SK-MEL-5 (cell line): ENCODE measurements at regions not wholly inside any gene's neighbourhood (a gene's known extent, or its start where the extent isn't known, plus 50 kb on each side); places are given as distances from the start of the nearest gene placed in this dataset.
"Not testable (repeated sequence)": the region's sequence is repeated elsewhere in the genome, so short reads cannot be mapped to it uniquely, and the experiment has no call there.

Experiments
- DNase-seq: peaks from one replicate; pipeline ENCODE4 v3.0.0-alpha.2; 2016; ENCODE audit warnings: low read depth, low spot score
- in situ Hi-C: cut with HindIII; loops from 2 replicates; pipeline ENCODE4 v1.10.0; 2016; ENCODE audit warnings: low sequenced_read_pairs, high pct_unique_total_duplicates, low pct_unique_long_range_greater_than_20kb

DNA sequence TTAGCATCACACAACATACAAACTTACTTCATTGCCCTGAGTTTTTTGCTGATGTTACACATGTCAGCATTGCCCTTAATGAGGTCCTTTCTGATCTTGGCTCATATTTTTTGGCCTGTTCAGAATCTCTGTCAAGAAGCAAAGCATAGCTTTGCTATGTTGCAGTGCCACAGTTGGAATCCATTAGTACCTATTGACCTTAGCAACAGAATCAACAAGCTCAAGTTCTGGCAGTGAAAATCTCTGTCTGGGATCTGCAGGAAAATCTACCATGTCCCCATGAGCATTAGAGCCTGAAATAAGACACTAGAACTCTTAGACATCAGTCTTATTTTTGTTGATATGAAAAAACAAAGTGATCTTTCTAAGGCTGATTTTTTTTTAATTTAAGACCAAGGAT, 105.6 kb upstream of the FHL2 start:
- in situ Hi-C loops, result no loop called here
- DNase-seq, result no peak

DNA sequence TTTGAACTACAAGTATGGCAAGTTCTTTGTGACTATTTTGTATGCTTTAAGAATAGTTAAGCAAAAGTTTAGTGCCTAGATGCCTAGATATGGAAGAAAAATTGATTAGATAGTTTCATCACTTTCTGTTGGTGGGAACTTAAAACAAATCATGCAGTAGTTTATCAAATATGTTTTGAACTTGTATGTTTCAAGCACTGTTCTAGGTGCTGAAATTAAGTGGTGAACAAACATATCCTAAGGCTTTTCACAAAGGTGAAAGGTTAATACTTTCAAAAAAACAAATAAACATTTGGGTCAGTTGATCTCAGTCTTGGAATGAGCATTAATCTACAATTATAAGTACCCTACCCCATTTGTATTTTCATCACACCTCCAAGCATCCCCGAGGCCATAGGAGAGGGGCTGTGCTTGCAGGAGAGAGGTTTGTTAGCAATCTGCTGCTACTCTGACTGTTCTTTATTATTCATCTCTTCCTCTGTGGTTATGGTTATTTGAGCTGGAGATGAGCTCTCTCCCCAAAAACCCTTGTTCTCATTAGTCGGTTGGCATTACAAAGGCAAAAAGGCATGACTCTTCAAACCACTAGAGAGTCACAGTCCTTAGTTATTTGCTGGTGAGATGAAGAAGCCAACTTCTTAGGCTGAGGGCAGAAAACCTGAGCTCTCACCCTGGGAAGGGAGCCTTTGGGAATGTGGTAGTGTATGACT, 103.9 kb upstream of the FHL2 start:
- no peak for DNase-seq
- in situ Hi-C loops, result no loop called here

GRCh38 chr2:105498281-105498846, 99.5 kb upstream of the FHL2 start:
- in situ Hi-C loops, result no loop called here
- DNase-seq, result no peak

GRCh38 chr2:105497094-105497493, 98.2 kb upstream of the FHL2 start:
- DNase-seq, result no peak
- in situ Hi-C loops, result no loop called here

GRCh38 chr2:105496271-105496670, 97.4 kb upstream of the FHL2 start:
- in situ Hi-C loops, result no loop called here
- no peak for DNase-seq

DNA sequence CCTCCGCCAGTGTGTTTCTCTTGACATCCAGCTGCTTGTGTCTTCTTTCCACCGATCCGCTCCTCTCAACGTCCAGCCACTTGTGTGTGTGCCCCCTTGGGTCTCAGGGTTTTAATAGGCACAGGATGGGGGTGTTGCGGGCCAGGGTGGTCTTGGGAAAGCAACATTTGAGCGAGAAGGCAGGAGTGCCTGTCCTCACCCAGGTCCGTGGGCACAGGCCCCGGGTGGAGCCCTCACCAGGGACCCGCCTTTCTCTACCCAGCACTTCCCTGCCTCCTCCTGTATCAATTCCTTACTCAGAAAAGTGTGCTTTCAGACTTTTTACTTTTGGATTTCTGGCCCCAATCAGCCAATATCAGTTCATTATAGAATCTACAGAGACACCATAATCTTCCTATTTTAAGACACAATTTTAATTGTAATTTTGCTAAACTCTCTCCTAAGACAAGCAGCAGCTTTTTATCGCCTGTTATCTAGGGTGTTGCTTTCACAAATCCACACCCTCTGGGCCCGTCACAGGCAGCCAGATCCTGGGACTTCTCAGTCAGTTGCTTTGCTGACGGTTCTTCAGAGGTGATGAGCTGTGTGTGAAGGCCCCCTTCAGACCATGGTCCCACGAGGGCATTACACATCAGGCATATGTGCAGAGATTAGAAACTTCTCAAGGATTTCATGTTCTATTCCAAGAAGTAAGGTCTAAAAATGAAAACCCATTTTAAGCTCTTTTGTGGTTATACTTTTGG, 96.0 kb upstream of the FHL2 start:
- in situ Hi-C loops, result no loop called here
- DNase-seq, result no peak

DNA sequence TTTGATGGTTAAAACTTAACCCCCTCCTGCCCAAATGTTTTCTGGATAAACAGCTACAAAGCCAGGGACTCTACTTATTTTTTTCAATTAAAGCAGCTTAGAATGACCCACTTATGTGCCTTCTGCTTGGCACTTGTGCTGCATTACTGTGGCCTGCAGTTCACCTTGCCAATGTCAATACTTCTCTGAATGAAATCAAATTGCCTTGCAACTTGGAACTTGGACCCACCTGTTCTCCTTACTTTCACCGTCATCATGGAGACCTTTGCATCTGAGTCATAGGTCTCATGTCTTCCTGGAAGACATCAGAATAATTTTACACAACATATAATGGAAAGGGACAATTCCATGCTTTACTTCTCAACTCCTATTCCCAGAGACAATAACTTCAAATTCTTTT, 92.1 kb upstream of the FHL2 start:
- DNase-seq, result no peak
- in situ Hi-C loops, result no loop called here

- in situ Hi-C loops, result no loop called here
- no peak for DNase-seq
These were observed 91.4 kb upstream of the FHL2 start for GRCh38 chr2:105490204-105490603.

DNA sequence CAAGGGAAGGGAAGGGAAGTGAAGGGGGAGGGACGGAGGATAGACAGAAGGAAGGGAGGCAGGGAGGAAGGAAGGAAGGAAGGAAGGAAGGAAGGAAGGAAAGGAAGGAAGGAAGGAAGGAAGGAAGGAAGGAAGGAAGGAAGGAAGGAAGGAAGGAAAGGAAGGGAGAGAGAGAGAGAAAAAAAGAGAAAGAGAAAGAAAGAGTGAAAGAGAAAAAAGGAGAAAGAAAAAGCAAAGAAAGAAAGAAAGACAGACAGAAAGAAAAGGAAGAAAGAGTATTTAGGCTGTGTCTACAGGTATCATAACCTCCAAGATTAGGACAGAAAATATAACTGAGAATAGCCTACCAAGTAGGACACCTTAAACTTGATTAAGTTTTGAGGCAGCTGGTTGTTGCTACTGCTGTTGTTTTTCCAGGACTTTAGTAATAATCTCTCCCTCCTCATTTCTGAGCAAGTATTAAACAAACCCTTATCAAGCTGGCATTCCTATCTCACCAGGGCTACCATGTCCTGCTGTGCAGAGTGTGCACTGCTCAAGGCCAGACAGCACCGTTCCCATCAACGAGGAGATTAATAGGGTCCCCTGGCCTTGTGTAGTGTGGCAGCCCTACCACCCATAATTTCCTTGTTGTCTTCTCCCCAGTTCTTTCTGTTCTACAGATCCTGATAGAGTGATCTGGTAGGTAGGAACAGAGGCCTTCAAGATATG, 90.5 kb upstream of the FHL2 start:
- in situ Hi-C loops, result no loop called here
- DNase-seq, result no peak

DNA sequence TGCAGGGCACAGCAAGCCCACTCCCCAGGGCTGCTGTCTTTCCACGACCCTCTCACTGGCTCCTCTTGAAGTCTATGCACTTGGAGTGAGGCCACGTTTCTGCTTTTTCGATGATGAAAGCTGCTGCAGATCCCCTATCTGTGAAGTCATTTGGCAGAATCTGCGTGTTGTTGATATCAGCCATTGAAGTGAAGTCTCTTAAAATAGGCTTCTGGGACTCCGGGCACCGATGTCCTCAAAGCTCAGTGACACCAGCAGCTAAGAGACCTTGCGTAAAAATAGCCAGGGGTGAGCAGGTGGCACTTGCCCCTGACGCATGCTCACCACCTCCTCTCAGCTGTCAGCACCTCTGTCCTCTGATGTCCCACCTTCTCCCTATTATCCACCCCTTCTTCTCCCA, 89.4 kb upstream of the FHL2 start:
- DNase-seq, result no peak
- in situ Hi-C loops, result no loop called here

- DNase-seq, result no peak
- in situ Hi-C loops, result no loop called here
These were observed 88.6 kb upstream of the FHL2 start for GRCh38 chr2:105487142-105488069.

DNA sequence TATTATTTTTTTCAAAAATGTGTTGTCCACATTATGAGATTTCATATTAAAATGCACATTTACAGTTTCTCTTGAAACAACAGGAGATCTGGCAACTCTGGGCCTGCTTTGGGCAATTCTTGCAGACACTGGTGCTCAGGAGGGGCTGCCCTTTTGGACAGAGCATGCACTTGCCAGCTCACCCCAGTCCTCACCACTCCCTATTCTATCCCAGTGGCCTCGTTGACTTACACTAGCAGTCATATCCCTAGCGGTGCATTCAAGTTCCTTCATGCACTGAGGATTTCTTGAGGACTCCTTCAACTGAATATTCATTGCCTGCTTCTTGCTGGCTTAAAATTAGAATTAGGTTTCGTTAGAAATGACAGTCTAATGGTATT, 87.9 kb upstream of the FHL2 start:
- in situ Hi-C loops, result no loop called here
- DNase-seq, result no peak

DNA sequence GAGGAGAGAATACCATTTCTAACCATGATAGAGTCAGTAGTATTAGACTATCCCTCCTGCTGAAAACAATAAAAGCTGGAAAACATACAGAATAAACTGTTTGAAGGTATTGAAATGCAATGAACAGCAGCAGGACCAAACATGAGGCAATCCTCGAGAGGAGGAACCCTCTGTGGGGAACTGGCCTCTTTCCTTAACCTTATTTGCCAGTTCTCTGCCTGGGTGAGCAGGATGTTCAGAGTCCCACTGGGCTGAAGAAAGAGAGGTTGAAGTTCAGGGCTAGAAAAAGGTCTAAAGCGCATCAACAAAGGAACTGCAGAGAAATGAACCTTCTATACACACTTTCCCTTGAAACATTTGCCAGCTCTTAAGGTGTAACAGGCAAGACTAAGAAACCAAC, 79.8 kb upstream of the FHL2 start:
- DNase-seq, result no peak
- in situ Hi-C loops, result no loop called here

DNA sequence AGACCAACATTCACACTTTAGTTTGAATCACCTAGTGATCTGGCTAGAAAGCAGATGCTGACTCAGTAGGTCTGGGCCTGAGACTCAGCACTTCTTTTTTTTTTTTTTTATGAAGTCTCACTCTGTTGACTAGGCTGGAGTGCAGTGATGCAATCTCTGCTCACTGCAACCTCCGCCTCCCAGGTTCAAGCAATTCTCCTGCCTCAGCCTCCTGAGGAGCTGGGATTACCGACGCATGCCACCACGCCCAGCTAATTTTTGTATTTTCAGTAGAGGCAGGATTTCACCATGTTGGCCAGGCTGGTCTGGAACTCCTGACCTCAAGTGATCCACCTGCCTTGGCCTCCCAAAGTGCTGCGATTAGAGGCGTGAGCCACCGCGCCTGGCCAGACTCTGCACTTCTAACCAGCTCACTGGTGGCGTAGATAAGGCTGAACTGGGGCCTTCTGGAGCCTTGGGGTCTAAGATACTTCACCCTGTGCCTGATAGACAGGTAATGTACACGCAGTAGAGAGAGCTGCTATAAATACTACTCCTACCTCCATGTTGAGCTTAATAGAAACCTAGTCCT, 78.3 kb upstream of the FHL2 start:
- DNase-seq, in situ Hi-C loops: not testable (repeated sequence)

DNA sequence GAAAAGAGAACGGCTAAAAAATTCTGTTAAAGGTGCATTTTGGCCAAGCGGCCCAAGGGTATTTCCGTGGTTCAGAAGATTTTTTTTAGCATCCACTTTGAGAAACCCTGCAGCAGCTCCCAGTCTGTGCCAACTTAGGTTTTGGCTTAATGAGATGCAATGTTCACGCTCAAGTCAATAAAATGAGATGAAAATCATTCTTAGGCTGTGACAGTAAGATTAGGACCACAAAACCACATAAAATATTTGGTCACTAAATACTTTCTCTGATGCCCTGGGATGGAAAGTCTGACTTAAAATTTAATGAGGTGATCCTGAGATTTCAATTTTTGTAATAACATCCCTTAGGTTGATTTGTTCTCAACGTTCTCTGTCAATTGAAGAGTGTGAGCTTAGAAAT, 74.2 kb upstream of the FHL2 start:
- DNase-seq, result no peak
- in situ Hi-C loops, result no loop called here

DNA sequence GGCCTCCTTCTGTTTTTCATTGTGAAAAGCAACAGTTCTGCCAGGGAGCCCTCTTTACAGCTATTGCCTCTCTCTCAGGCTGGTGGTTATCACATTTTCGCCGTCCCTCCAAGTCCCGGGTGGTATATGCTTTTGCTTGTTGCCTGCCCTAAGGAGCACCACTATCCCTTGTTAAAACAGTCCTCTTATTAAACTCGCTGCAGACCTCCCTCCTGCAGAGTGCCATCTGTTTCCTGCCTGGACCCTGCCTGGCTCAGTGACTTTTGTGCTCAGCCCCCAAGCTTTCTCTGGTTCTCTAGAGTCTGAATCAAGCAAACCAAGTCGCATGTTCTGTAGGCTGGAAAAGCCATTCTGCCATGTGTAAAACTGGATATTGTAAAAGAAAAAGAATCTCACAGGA, 72.1 kb upstream of the FHL2 start:
- in situ Hi-C loops, result no loop called here
- DNase-seq, result no peak

- in situ Hi-C loops, result no loop called here
- DNase-seq, result no peak
These were observed 70.9 kb upstream of the FHL2 start for GRCh38 chr2:105469781-105470180.
